ENCODE measurements at regions not wholly inside any gene's neighbourhood (a gene's known extent, or its start where the extent isn't known, plus 50 kb on each side); places are given as distances from the start of the nearest gene placed in this dataset.
A peak's percentile ranks its signal among the peaks of the same experiment; 100 is the strongest.

DNA sequence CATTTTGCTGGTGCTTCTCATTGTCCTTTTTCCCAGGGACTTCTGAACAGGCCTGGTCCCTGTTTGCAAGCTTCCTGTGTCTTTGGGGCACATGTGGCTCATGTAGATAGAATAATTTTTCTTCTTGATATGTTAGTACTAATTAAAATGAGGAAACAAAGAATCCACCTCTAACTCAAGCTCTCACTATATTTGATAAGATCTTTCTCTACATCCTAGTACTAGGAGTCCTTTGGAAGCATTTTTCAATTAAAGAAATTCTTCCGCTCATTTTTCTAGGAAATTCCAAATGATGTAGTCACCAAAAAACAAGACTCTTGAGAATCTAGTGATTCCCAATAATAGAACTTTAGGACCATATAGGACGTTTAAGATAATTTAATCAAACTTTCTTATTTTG, 165.3 kb downstream of the SEC61B start:
- no peak overlapping the region for H3K4me3 ChIP-seq
- H3K4me1 ChIP-seq = peaks cover 9% of the 10 kb centered on the region; the same call in 1 of the 2 replicates
- H3K9me3 ChIP-seq (replicated peaks) = no peaks in the 10 kb centered on the region
- H3K27ac ChIP-seq = no peak overlapping the region
- H3K36me3 ChIP-seq = no peaks in the 10 kb centered on the region
- DNase-seq = no peak
- no peaks in the 10 kb centered on the region for H3K27me3 ChIP-seq

DNA sequence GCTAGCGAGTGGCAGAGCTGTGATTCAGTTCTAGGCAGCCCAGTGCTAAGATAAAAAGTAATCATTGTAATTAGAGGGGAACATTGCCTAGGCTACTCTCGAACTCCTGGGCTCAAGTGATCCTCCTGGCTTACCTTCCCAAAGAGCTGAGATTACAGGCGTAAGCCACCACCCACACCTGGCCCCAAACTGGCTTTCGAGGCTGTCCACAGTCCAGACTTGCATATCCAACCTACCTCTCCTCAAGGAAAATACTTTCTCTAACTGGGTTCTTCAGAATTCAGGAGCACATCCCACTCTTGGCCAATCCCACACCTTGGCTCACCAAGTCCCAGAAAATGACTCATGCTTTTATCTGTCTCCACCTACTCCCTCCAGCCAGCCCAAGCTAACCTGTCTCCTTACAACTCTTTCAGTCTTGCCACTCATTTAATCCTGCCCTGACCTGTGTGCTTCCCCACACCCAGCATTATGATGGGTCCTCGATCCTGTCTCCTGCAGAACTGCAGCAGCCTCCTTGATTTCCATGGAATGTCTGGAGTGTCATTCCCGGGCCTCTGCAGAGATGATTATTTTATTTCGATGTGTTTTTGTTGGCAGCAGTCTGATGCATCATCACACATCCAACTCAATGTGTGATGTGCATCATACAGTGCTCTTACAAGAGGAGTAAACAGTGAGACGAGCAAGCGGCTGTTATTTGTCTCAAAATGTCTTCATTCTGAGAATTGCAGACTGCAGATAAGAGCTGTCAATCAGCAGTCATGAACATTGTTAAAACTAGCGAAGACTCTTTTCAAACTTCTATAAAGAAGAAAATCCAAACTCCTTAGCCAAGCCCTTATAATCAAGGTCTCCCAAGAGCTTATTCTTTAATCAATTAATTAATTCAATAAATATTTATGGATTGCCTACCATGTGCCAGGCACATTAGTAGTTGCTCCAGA, 167.3 kb downstream of the SEC61B start:
- Histone ChIP-seq H3K9me3 (replicated peaks) (no peaks in the 10 kb centered on the region; the same call in 1 of the 2 replicates), H3K27me3 (no peaks in the 10 kb centered on the region), H3K4me3 (no peak overlapping the region), H3K4me1 (peaks cover 20% of the 10 kb centered on the region), H3K27ac (no peak overlapping the region), H3K36me3 (no peaks in the 10 kb centered on the region)
- no peak for DNase-seq

DNA sequence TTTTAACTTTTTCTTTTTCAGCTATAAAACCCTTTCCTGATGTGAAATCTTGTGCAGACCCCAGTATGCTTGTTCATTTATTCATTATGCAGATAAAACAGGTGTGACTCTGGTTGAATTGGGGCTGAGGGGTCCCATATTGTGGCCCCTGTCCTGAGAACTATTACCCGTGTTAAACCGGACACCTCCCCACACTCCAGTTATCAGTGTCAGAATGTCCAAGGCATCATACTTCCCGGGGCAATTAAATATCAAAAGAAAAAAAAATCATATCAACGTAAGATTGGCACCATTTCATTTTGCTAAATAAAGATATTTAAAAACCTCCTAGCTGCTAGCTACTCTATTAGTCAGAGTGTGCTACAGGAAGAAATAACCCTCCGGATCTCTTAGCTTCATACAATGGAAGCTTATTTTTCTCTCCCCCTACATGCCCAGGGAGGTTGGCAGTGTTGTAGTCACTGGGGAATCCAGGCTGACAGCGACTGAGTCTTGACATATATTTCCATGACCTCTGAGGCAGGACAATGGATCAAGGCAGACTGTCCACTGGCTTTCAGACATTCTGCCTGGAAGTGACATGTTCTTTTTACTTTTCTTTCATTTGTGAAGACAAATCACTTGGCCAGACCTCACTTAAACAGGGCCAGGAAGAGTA, 170.0 kb downstream of the SEC61B start:
- Histone ChIP-seq H3K27ac (no peak overlapping the region), H3K4me3 (no peak overlapping the region), H3K27me3 (no peaks in the 10 kb centered on the region), H3K36me3 (no peaks in the 10 kb centered on the region), H3K4me1 (peaks cover 11% of the 10 kb centered on the region), H3K9me3 (replicated peaks) (no peaks in the 10 kb centered on the region; the same call in 1 of the 2 replicates)
- no peak for DNase-seq

DNA sequence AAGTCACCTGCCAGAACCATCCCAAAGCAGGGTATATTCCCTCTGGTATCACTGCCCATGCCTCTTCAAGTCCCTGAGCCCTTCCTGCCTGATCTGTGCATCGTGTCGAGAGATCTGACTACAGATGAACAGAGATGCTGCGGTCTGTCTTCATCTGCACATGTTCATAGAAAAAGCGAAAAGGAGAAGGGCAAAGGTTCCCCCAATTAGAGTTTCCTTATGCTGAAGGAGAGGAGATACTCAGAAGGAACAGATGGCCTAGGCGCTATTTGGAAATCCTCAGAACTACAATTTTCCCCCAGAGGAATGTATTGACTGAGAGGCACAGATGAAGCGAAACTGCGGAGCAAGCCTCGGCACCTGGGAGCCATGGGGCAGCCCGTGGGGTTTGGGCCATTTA, 170.9 kb downstream of the SEC61B start:
- H3K4me3 ChIP-seq = no peak overlapping the region
- no peak overlapping the region for H3K27ac ChIP-seq
- H3K9me3 ChIP-seq (replicated peaks) = no peaks in the 10 kb centered on the region; the same call in 1 of the 2 replicates
- DNase-seq = no peak
- no peaks in the 10 kb centered on the region for H3K36me3 ChIP-seq
- no peaks in the 10 kb centered on the region for H3K27me3 ChIP-seq
- H3K4me1 ChIP-seq = peaks cover 11% of the 10 kb centered on the region

DNA sequence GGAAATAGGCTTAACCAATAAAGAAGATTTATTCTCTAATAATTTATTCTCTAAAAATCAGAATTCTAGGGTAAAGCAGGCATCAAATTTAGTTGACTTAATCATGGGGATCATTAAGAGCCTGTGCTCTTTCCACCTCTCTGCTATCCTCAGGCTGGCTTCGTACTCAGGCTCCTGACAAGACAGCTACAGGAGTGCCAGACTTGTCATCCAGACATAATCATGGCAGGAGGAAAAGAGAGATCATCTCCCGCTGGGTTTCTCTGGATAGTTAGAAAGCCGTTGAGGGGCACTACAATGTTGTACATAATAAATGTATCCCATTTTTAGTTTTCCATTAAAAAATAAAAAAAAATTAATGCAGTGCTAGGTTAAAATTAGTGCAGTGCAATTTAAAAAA, 171.9 kb downstream of the SEC61B start:
- no peaks in the 10 kb centered on the region for H3K27me3 ChIP-seq
- H3K27ac ChIP-seq = no peak overlapping the region
- no peak overlapping the region for H3K4me3 ChIP-seq
- H3K4me1 ChIP-seq = peaks cover 11% of the 10 kb centered on the region
- DNase-seq = peak in 1 of 2 experiments; percentile 30
- no peaks in the 10 kb centered on the region; the same call in 1 of the 2 replicates for H3K9me3 ChIP-seq (replicated peaks)
- no peaks in the 10 kb centered on the region for H3K36me3 ChIP-seq

- Histone ChIP-seq H3K27me3 (peaks cover 9% of the 10 kb centered on the region), H3K36me3 (no peaks in the 10 kb centered on the region), H3K27ac (no peak overlapping the region), H3K4me3 (no peak overlapping the region), H3K9me3 (replicated peaks) (no peaks in the 10 kb centered on the region; the same call in 1 of the 2 replicates), H3K4me1 (peaks cover 10% of the 10 kb centered on the region)
- DNase-seq = peak; percentile 16 to 25
Observed at GRCh38 chr9:99398241-99398640, 176.2 kb downstream of the SEC61B start.

DNA sequence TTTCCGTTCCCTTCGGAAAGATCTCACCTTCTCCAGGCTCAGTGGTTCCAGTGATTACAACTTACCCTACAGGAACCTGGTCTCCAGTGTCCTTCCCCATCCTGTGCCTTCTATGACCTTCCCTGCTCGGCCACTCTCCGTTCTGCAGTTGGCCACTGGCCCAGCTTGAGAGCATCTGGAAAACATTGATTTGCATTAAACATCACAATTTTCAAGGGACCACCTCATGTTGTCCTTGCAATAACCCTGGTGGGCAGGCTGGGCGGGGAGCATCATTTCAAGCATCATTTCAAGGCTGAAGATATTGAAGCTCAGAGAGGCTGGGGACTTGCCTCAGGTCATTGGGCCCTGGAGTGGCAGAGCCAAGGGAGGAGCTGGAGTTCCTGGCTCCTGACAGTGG, 177.4 kb downstream of the SEC61B start:
- no peaks in the 10 kb centered on the region; the same call in 1 of the 2 replicates for H3K9me3 ChIP-seq (replicated peaks)
- H3K27me3 ChIP-seq = peaks cover 9% of the 10 kb centered on the region
- H3K4me1 ChIP-seq = no peaks in the 10 kb centered on the region; the same call in 1 of the 2 replicates
- no peaks in the 10 kb centered on the region for H3K36me3 ChIP-seq
- H3K4me3 ChIP-seq = no peak overlapping the region
- no peak for DNase-seq
- H3K27ac ChIP-seq = no peak overlapping the region

GRCh38 chr9:99400184-99400731, 178.2 kb downstream of the SEC61B start:
- Histone ChIP-seq H3K4me3 (no peak overlapping the region), H3K4me1 (no peaks in the 10 kb centered on the region; the same call in 1 of the 2 replicates), H3K27ac (no peak overlapping the region), H3K36me3 (no peaks in the 10 kb centered on the region), H3K27me3 (peaks cover 9% of the 10 kb centered on the region), H3K9me3 (replicated peaks) (no peaks in the 10 kb centered on the region; the same call in 1 of the 2 replicates)
- no peak for DNase-seq

GRCh38 chr9:99401680-99402504, 179.8 kb downstream of the SEC61B start:
- no peaks in the 10 kb centered on the region; the same call in 1 of the 2 replicates for H3K9me3 ChIP-seq (replicated peaks)
- peaks cover 9% of the 10 kb centered on the region for H3K27me3 ChIP-seq
- no peaks in the 10 kb centered on the region; the same call in 1 of the 2 replicates for H3K4me1 ChIP-seq
- no peak overlapping the region for H3K27ac ChIP-seq
- no peaks in the 10 kb centered on the region for H3K36me3 ChIP-seq
- no peak overlapping the region for H3K4me3 ChIP-seq
- no peak for DNase-seq

DNA sequence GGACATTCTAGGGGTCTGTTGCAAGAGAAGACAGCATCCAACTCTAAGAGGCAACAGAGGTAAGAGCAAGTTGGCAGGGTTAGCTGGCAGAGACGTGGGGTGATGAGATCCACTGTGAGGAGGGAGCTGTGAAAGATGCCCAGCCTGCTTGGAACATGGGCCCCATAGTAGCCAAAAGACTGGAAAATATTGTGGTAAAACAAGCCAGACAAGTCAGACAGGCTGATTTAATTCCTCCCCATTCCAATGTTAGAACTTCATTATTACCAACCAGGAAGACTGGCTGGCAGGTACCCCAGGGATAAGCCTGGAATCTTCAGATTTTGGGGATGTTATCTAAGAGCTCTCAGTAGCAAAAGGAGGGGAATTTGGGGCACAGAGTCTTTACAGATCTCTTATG, 181.3 kb downstream of the SEC61B start:
- Histone ChIP-seq H3K4me3 (no peak overlapping the region), H3K4me1 (no peaks in the 10 kb centered on the region; the same call in 1 of the 2 replicates), H3K27me3 (peaks cover 9% of the 10 kb centered on the region), H3K27ac (no peak overlapping the region), H3K9me3 (replicated peaks) (no peaks in the 10 kb centered on the region), H3K36me3 (no peaks in the 10 kb centered on the region)
- no peak for DNase-seq

- Histone ChIP-seq H3K27me3 (peaks cover 5% of the 10 kb centered on the region; the same call in 1 of the 2 replicates), H3K36me3 (no peaks in the 10 kb centered on the region), H3K4me3 (no peak overlapping the region), H3K27ac (no peak overlapping the region), H3K4me1 (no peaks in the 10 kb centered on the region), H3K9me3 (replicated peaks) (no peaks in the 10 kb centered on the region)
- no peak for DNase-seq
Observed at GRCh38 chr9:99405359-99405758, 183.3 kb downstream of the SEC61B start.

GRCh38 chr9:99406939-99407338, 184.9 kb downstream of the SEC61B start:
- Histone ChIP-seq H3K36me3 (no peaks in the 10 kb centered on the region), H3K4me1 (no peaks in the 10 kb centered on the region), H3K4me3 (no peak overlapping the region), H3K27ac (no peak overlapping the region), H3K9me3 (replicated peaks) (no peaks in the 10 kb centered on the region), H3K27me3 (no peaks in the 10 kb centered on the region; the same call in 1 of the 2 replicates)
- no peak for DNase-seq

- Histone ChIP-seq H3K36me3 (no peaks in the 10 kb centered on the region), H3K4me1 (no peaks in the 10 kb centered on the region), H3K27me3 (no peaks in the 10 kb centered on the region), H3K27ac (no peak overlapping the region), H3K4me3 (no peak overlapping the region), H3K9me3 (replicated peaks) (no peaks in the 10 kb centered on the region)
- DNase-seq = peak in 1 of 2 experiments; percentile 23
Observed at GRCh38 chr9:99411068-99411467, 189.0 kb downstream of the SEC61B start.

DNA sequence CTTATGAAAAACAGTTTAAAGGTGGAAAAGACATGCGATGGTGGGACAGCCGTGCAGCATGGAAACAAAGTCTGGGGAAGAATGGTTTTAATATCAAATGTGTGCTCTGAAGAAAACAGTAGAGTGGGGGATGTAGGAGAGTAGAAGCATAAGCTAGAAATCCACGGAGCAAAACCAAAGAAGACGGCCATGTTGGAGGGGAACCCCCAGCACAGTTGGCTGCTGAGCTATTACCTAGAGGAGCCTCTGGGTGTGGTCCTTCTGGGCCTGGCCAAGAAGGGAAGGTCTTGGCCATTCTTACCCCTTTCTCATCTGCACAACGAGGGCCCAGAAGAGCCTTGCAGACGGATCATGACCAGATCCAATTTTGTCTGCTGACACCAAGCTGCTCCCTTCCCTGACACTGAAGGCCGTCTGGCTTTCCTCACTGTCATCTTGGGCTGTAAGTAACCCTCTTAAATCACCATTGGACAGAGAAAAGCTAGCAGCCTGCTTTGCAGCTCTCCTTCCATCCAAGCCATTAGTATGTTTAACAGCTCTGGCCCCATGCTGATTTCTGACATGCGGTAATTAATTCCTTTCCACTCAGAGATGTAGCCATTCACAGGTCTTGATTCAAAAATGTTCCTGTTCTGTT, 189.5 kb downstream of the SEC61B start:
- no peak overlapping the region for H3K27ac ChIP-seq
- no peaks in the 10 kb centered on the region for H3K4me1 ChIP-seq
- H3K4me3 ChIP-seq = no peak overlapping the region

More for the DNA sequence above, 189.5 kb downstream of the SEC61B start:
- Histone ChIP-seq H3K9me3 (replicated peaks) (no peaks in the 10 kb centered on the region; the same call in 1 of the 2 replicates), H3K27me3 (no peaks in the 10 kb centered on the region), H3K36me3 (no peaks in the 10 kb centered on the region)
- no peak for DNase-seq
